Duodenal mucosa (tissue), 2 donors: ENCODE measurements at regions not wholly inside any gene's neighbourhood (a gene's known extent, or its start where the extent isn't known, plus 50 kb on each side); places are given as distances from the start of the nearest gene placed in this dataset.

Experiments
- H3K27ac ChIP-seq: one replicate; pipeline ENCODE4 v1.7.0; 2013; ENCODE audit warnings: low read depth, low read length
- H3K27me3 ChIP-seq, 2 donors: one replicate each; pipeline ENCODE4 v1.7.0; 2013; ENCODE audit warnings: low read length in 2 of 2, control low read depth in 1 of 2; ENCODE audit not compliant: insufficient read depth in 2 of 2, control insufficient read depth in 1 of 2
- H3K36me3 ChIP-seq, 2 donors: one replicate each; pipeline ENCODE4 v1.7.0; 2013; ENCODE audit warnings: low read length in 2 of 2, control low read depth in 1 of 2; ENCODE audit not compliant: insufficient read depth in 2 of 2, control insufficient read depth in 1 of 2
- H3K4me1 ChIP-seq, 2 donors: one replicate each; pipeline ENCODE4 v1.7.0; 2013; ENCODE audit warnings: low read length in 2 of 2, control low read depth in 1 of 2; ENCODE audit not compliant: insufficient read depth in 2 of 2, control insufficient read depth in 1 of 2
- H3K4me3 ChIP-seq, 2 donors: one replicate each; pipeline ENCODE4 v1.7.0; 2013; ENCODE audit warnings: low read length in 2 of 2, low read depth in 1 of 2
- H3K9ac ChIP-seq, 2 donors: one replicate each; pipeline ENCODE4 v1.7.0; 2013; ENCODE audit warnings: low read length in 2 of 2, low read depth in 1 of 2
- H3K9me3 ChIP-seq, 2 donors: one replicate each; pipeline ENCODE4 v1.7.0; 2013; ENCODE audit warnings: low read length in 2 of 2, control low read depth in 1 of 2; ENCODE audit not compliant: control insufficient read depth in 1 of 2

- Histone ChIP-seq H3K9ac (no peak overlapping the region), H3K9me3 (no peaks in the 10 kb centered on the region), H3K4me3 (no peak overlapping the region), H3K36me3 (no peaks in the 10 kb centered on the region), H3K4me1 (no peaks in the 10 kb centered on the region), H3K27ac (no peak overlapping the region), H3K27me3 (no peaks in the 10 kb centered on the region)
Measured at GRCh38 chr20:10940941-10941340, 267.1 kb upstream of the JAG1 start.

- Histone ChIP-seq H3K4me3 (no peak overlapping the region), H3K36me3 (no peaks in the 10 kb centered on the region), H3K9me3 (no peaks in the 10 kb centered on the region), H3K27me3 (no peaks in the 10 kb centered on the region), H3K27ac (no peak overlapping the region), H3K4me1 (no peaks in the 10 kb centered on the region), H3K9ac (no peak overlapping the region)
Measured at GRCh38 chr20:10943686-10944265, 270.0 kb upstream of the JAG1 start.

- Histone ChIP-seq H3K36me3 (no peaks in the 10 kb centered on the region), H3K4me3 (no peak overlapping the region), H3K27ac (no peak overlapping the region), H3K9ac (no peak overlapping the region), H3K9me3 (no peaks in the 10 kb centered on the region), H3K27me3 (no peaks in the 10 kb centered on the region), H3K4me1 (no peaks in the 10 kb centered on the region)
Measured at GRCh38 chr20:10946124-10946880, 272.5 kb upstream of the JAG1 start.

DNA sequence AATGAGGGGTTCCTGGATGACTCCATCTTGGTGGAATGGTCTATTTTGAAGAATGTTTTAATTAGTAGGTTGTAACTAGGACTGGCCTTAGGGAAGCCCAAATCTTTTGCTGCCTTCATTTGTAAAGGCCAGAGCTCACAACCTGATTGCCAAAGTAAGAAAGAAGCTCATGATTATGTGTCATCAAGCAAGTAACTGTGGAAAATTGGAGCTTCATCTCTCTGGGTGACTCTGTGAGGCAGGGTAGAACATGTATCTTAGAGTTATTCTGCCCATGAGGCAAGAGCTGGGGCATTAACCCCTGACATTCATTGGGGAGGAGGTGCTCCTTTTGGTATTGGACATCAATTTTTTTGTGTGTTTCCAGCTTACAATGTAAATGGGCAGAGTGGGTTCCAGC lies 273.9 kb upstream of the JAG1 start:
- H3K4me1 ChIP-seq: no peaks in the 10 kb centered on the region
- no peaks in the 10 kb centered on the region for H3K36me3 ChIP-seq
- no peaks in the 10 kb centered on the region for H3K9me3 ChIP-seq
- H3K27ac ChIP-seq: no peak overlapping the region
- H3K27me3 ChIP-seq: no peaks in the 10 kb centered on the region
- H3K9ac ChIP-seq: no peak overlapping the region
- no peak overlapping the region for H3K4me3 ChIP-seq

DNA sequence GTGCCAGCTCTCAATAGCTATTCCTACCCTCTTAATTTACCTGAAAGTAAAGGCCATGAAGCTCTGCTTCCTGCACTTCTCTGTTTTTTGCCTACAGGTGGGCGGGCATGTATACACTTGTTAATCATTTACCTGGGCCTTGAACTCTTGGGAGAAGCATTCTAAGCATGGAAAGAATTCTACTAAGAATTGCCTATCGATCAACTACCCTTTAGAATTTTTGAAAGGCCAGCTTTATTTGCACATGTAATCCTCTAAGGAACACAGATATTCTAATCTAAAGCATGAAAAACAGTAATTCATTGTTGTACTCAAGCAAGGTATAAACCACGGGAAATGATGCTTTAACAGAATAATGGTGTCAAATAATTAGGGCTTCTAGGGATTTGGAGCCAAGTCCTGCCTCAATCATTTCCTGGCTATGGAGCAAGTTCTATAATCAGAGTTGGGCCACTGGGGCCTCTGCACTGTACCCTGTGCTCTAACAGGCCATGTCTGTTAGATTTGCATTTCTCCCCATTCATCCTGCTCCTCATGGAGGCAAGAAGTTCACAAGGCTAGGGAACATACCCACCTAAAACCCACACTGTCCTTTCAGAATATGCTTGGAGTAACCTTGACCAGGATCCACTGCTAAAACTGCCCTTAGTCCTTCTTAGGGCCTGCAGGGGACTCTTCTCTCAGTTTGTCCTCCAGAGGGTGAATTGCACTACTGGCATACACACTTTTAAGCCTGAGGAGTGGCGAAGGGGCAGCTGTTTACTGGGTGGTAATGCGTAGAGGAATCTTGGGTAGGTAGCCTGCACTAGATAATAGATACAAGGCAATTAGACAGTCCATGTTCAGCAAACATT lies 276.4 kb upstream of the JAG1 start:
- no peaks in the 10 kb centered on the region for H3K9me3 ChIP-seq
- H3K4me3 ChIP-seq: no peak overlapping the region
- H3K9ac ChIP-seq: no peak overlapping the region
- H3K27me3 ChIP-seq: no peaks in the 10 kb centered on the region
- no peaks in the 10 kb centered on the region for H3K4me1 ChIP-seq
- H3K27ac ChIP-seq: no peak overlapping the region
- no peaks in the 10 kb centered on the region for H3K36me3 ChIP-seq

GRCh38 chr20:10951216-10951615 lies 277.4 kb upstream of the JAG1 start:
- Histone ChIP-seq H3K4me1 (no peaks in the 10 kb centered on the region), H3K9ac (no peak overlapping the region), H3K36me3 (no peaks in the 10 kb centered on the region), H3K27me3 (no peaks in the 10 kb centered on the region), H3K4me3 (no peak overlapping the region), H3K9me3 (no peaks in the 10 kb centered on the region), H3K27ac (no peak overlapping the region)

DNA sequence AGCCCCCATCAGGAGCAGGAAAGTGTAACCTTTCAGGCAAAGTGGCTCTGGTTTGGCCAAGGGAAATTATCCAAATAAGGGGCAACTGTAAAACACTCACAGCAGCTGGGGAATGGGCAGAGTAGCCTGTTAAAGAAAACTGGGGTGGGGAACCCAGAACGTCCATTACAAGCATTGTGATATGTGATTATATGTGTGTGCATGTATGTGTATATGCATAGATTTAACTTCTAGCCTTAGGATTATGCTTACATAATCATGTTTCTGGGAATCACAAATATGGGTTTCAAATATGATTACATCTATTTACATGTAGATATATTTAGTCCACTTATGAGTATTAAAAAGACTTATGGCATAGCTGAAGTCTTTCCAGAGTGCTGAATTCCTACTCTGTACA lies 278.1 kb upstream of the JAG1 start:
- no peaks in the 10 kb centered on the region for H3K27me3 ChIP-seq
- H3K36me3 ChIP-seq: no peaks in the 10 kb centered on the region
- H3K9ac ChIP-seq: no peak overlapping the region
- no peak overlapping the region for H3K4me3 ChIP-seq
- H3K9me3 ChIP-seq: no peaks in the 10 kb centered on the region
- no peaks in the 10 kb centered on the region for H3K4me1 ChIP-seq
- no peak overlapping the region for H3K27ac ChIP-seq

- no peak overlapping the region for H3K9ac ChIP-seq
- H3K27me3 ChIP-seq: no peaks in the 10 kb centered on the region
- no peaks in the 10 kb centered on the region for H3K4me1 ChIP-seq
- no peaks in the 10 kb centered on the region for H3K36me3 ChIP-seq
- no peak overlapping the region for H3K4me3 ChIP-seq
- H3K27ac ChIP-seq: no peak overlapping the region
- no peaks in the 10 kb centered on the region for H3K9me3 ChIP-seq
Measured at GRCh38 chr20:10953437-10953836, 279.6 kb upstream of the JAG1 start.

DNA sequence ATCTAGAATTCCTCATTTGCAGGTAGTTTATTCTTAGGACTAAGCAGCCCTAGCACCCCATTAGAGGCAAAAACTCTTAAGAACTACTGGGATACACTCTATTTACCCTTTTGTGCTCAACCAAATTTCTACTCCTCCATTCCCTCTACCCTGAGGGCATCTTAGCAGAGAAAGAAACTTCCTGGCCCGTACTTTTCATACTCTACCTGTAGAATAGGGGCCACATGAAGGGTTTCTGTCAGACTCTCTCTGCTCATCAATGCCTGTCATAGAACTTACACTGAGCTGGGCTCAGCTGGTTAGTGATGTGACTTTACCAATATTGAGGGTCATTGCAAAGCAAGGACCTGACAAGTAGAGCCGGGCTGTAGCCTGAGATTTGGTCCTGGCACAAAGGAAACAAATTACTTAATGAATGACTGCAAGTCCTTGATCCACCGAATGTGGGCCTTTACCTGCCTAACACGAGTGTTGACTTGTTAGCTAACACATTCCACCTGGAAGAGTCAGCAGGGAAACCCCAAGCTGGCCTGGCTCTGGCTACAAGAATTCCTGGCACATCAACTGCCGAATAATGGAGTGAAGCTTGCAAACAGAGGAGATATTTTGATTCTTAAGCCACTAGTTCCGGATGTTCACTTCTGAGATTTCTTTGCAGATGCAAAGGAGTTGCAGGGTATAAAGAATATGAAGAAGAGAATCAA lies 280.5 kb upstream of the JAG1 start:
- Histone ChIP-seq H3K4me3 (no peak overlapping the region), H3K4me1 (no peaks in the 10 kb centered on the region), H3K36me3 (no peaks in the 10 kb centered on the region), H3K27ac (no peak overlapping the region), H3K27me3 (no peaks in the 10 kb centered on the region), H3K9ac (no peak overlapping the region), H3K9me3 (no peaks in the 10 kb centered on the region)
